ENCODE measurements at regions not wholly inside any gene's neighbourhood (a gene's known extent, or its start where the extent isn't known, plus 50 kb on each side); places are given as distances from the start of the nearest gene placed in this dataset.

DNA sequence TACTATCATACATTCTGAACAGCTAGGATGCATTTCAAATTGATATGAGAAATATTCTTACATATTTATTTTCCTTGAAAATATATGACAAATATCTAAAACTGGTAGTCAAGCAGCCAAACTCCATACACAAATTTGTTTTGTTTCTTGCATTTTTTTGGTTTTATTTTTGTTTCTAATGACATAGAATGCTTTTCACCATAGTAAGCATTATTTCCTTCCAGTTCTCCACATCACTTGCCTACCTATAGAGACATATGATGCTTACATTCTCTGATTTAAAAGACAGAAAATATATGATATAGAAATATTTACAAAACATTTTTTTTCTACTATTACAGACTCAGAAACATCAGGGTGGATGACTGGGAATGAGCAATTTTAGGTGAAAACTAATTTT is 726.4 kb upstream of the ADGRL4 start (continued):
- TF ChIP-seq, protein P1, sequence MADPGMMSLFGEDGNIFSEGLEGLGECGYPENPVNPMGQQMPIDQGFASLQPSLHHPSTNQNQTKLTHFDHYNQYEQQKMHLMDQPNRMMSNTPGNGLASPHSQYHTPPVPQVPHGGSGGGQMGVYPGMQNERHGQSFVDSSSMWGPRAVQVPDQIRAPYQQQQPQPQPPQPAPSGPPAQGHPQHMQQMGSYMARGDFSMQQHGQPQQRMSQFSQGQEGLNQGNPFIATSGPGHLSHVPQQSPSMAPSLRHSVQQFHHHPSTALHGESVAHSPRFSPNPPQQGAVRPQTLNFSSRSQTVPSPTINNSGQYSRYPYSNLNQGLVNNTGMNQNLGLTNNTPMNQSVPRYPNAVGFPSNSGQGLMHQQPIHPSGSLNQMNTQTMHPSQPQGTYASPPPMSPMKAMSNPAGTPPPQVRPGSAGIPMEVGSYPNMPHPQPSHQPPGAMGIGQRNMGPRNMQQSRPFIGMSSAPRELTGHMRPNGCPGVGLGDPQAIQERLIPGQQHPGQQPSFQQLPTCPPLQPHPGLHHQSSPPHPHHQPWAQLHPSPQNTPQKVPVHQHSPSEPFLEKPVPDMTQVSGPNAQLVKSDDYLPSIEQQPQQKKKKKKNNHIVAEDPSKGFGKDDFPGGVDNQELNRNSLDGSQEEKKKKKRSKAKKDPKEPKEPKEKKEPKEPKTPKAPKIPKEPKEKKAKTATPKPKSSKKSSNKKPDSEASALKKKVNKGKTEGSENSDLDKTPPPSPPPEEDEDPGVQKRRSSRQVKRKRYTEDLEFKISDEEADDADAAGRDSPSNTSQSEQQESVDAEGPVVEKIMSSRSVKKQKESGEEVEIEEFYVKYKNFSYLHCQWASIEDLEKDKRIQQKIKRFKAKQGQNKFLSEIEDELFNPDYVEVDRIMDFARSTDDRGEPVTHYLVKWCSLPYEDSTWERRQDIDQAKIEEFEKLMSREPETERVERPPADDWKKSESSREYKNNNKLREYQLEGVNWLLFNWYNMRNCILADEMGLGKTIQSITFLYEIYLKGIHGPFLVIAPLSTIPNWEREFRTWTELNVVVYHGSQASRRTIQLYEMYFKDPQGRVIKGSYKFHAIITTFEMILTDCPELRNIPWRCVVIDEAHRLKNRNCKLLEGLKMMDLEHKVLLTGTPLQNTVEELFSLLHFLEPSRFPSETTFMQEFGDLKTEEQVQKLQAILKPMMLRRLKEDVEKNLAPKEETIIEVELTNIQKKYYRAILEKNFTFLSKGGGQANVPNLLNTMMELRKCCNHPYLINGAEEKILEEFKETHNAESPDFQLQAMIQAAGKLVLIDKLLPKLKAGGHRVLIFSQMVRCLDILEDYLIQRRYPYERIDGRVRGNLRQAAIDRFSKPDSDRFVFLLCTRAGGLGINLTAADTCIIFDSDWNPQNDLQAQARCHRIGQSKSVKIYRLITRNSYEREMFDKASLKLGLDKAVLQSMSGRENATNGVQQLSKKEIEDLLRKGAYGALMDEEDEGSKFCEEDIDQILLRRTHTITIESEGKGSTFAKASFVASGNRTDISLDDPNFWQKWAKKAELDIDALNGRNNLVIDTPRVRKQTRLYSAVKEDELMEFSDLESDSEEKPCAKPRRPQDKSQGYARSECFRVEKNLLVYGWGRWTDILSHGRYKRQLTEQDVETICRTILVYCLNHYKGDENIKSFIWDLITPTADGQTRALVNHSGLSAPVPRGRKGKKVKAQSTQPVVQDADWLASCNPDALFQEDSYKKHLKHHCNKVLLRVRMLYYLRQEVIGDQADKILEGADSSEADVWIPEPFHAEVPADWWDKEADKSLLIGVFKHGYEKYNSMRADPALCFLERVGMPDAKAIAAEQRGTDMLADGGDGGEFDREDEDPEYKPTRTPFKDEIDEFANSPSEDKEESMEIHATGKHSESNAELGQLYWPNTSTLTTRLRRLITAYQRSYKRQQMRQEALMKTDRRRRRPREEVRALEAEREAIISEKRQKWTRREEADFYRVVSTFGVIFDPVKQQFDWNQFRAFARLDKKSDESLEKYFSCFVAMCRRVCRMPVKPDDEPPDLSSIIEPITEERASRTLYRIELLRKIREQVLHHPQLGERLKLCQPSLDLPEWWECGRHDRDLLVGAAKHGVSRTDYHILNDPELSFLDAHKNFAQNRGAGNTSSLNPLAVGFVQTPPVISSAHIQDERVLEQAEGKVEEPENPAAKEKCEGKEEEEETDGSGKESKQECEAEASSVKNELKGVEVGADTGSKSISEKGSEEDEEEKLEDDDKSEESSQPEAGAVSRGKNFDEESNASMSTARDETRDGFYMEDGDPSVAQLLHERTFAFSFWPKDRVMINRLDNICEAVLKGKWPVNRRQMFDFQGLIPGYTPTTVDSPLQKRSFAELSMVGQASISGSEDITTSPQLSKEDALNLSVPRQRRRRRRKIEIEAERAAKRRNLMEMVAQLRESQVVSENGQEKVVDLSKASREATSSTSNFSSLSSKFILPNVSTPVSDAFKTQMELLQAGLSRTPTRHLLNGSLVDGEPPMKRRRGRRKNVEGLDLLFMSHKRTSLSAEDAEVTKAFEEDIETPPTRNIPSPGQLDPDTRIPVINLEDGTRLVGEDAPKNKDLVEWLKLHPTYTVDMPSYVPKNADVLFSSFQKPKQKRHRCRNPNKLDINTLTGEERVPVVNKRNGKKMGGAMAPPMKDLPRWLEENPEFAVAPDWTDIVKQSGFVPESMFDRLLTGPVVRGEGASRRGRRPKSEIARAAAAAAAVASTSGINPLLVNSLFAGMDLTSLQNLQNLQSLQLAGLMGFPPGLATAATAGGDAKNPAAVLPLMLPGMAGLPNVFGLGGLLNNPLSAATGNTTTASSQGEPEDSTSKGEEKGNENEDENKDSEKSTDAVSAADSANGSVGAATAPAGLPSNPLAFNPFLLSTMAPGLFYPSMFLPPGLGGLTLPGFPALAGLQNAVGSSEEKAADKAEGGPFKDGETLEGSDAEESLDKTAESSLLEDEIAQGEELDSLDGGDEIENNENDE (IDR thresholded peaks at IDR 0.05; ENCODE audit: insufficient replicate concordance, low read length): no peak

All from H1 (cell line).